ENCODE measurements at regions not wholly inside any gene's neighbourhood (a gene's known extent, or its start where the extent isn't known, plus 50 kb on each side); places are given as distances from the start of the nearest gene placed in this dataset.

GRCh38 chr3:55406696-55407425 lies 80.2 kb downstream of the WNT5A start:
- intact Hi-C loops (cut with DNase I), result no loop called here
- Histone ChIP-seq H3K27ac (no peak overlapping the region), H3K27me3 (no peaks in the 10 kb centered on the region), H3K4me3 (no peak overlapping the region), H3K9me3 (peaks cover 0 to 6% (median 0%) of the 10 kb centered on the region in 3 donors), H3K4me1 (no peaks in the 10 kb centered on the region), H3K36me3 (replicated peaks in 1 of 2; ENCODE audit: insufficient read depth in 1 of 2, low read depth in 2 of 2) (no peaks in the 10 kb centered on the region)
- WGBS, 2 donors, result 71 to 75% methylated on average over 2 of the region's 2 CpGs
- DNase-seq, result no peak
- no peak for ATAC-seq
- TF ChIP-seq CTCF (IDR thresholded peaks at IDR 0.05) (no peak), POLR2A (IDR thresholded peaks at IDR 0.05) (no peak)

GRCh38 chr3:55405436-55405835 lies 81.7 kb downstream of the WNT5A start:
- intact Hi-C loops (cut with DNase I), result no loop called here
- Histone ChIP-seq H3K27ac (no peak overlapping the region), H3K4me3 (no peak overlapping the region), H3K9me3 (peaks cover 0 to 6% (median 0%) of the 10 kb centered on the region in 3 donors), H3K36me3 (replicated peaks in 1 of 2; ENCODE audit: insufficient read depth in 1 of 2, low read depth in 2 of 2) (no peaks in the 10 kb centered on the region), H3K4me1 (no peaks in the 10 kb centered on the region), H3K27me3 (no peaks in the 10 kb centered on the region)
- ATAC-seq (no peak), DNase-seq (no peak)
- 31 to 35% methylated on average over 7 to 8 of the region's 8 CpGs for WGBS, 2 donors
- TF ChIP-seq POLR2A (IDR thresholded peaks at IDR 0.05) (no peak), CTCF (IDR thresholded peaks at IDR 0.05) (no peak)

GRCh38 chr3:55402886-55403609 lies 84.1 kb downstream of the WNT5A start:
- intact Hi-C loops (cut with DNase I), result no loop called here
- DNase-seq (peak in 2 of 4 donors; percentile 6 to 13), ATAC-seq (no peak)
- Histone ChIP-seq H3K9me3 (peaks cover 0 to 6% (median 0%) of the 10 kb centered on the region in 3 donors), H3K27ac (no peak overlapping the region), H3K27me3 (no peaks in the 10 kb centered on the region), H3K4me1 (no peaks in the 10 kb centered on the region), H3K4me3 (no peak overlapping the region), H3K36me3 (replicated peaks in 1 of 2; ENCODE audit: insufficient read depth in 1 of 2, low read depth in 2 of 2) (no peaks in the 10 kb centered on the region)
- TF ChIP-seq CTCF (IDR thresholded peaks at IDR 0.05) (no peak), POLR2A (IDR thresholded peaks at IDR 0.05) (no peak)
- WGBS, 2 donors, result 37 to 38% methylated on average over 4 of the region's 4 CpGs

GRCh38 chr3:55380561-55380960 lies 106.5 kb downstream of the WNT5A start:
- Histone ChIP-seq H3K4me3 (no peak overlapping the region), H3K27me3 (no peaks in the 10 kb centered on the region), H3K36me3 (replicated peaks in 1 of 2; ENCODE audit: insufficient read depth in 1 of 2, low read depth in 2 of 2) (no peaks in the 10 kb centered on the region), H3K27ac (no peak overlapping the region), H3K4me1 (no peaks in the 10 kb centered on the region), H3K9me3 (no peaks in the 10 kb centered on the region)
- DNase-seq (no peak), ATAC-seq (no peak)
- TF ChIP-seq CTCF (IDR thresholded peaks at IDR 0.05) (no peak), POLR2A (IDR thresholded peaks at IDR 0.05) (no peak)
- intact Hi-C loops (cut with DNase I), result no loop called here

All from body of pancreas (tissue), 4 donors.